Endodermal cell (in vitro differentiated cells): ENCODE measurements at regions not wholly inside any gene's neighbourhood (a gene's known extent, or its start where the extent isn't known, plus 50 kb on each side); places are given as distances from the start of the nearest gene placed in this dataset.

Experiments
- DNase-seq: peaks from one replicate; pipeline ENCODE4 v3.0.0-alpha.2; 2017
- H3K27ac ChIP-seq: 2 replicates; pipeline ENCODE4 v1.5.1; 2013; ENCODE audit warnings: mild to moderate bottlenecking, low read depth, low read length, moderate library complexity
- H3K27me3 ChIP-seq: 2 replicates; pipeline ENCODE4 v1.6.1; 2013; ENCODE audit warnings: mild to moderate bottlenecking, low read length, moderate library complexity; ENCODE audit not compliant: insufficient read depth, control insufficient read depth, poor library complexity, severe bottlenecking
- H3K36me3 ChIP-seq: 2 replicates; pipeline ENCODE4 v1.7.0; 2013; ENCODE audit warnings: mild to moderate bottlenecking, low read length, moderate library complexity; ENCODE audit not compliant: control insufficient read depth, insufficient read depth
- H3K4me1 ChIP-seq: one replicate; pipeline ENCODE4 v1.7.0; 2013; ENCODE audit warnings: low read length; ENCODE audit not compliant: control insufficient read depth, insufficient read depth
- H3K4me3 ChIP-seq: 2 replicates; pipeline ENCODE4 v1.5.1; 2013; ENCODE audit warnings: mild to moderate bottlenecking, low read length, moderate library complexity
- H3K9ac ChIP-seq: 2 replicates; pipeline ENCODE4 v1.6.1; 2013; ENCODE audit warnings: mild to moderate bottlenecking, low read length, moderate library complexity; ENCODE audit not compliant: poor library complexity, severe bottlenecking; ENCODE audit errors: extremely low read depth
- H3K9me3 ChIP-seq: 2 replicates; pipeline ENCODE4 v1.6.1; 2013; ENCODE audit warnings: mild to moderate bottlenecking, low read length, moderate library complexity; ENCODE audit not compliant: control insufficient read depth
- H3K27ac Mint-ChIP-seq: 2 replicates; pipeline ENCODE4 v1.8.0; 2020; ENCODE audit warnings: mixed read lengths
- H3K27me3 Mint-ChIP-seq: 2 replicates; pipeline ENCODE4 v1.8.0; 2021; ENCODE audit warnings: mild to moderate bottlenecking, mixed read lengths; ENCODE audit not compliant: insufficient read depth
- H3K36me3 Mint-ChIP-seq: 2 replicates; pipeline ENCODE4 v1.8.0; 2020; ENCODE audit warnings: low read depth, mixed read lengths
- H3K4me1 Mint-ChIP-seq: 2 replicates; pipeline ENCODE4 v1.8.0; 2020; ENCODE audit warnings: mixed read lengths
- H3K4me3 Mint-ChIP-seq: 2 replicates; pipeline ENCODE4 v1.8.0; 2020; ENCODE audit warnings: mild to moderate bottlenecking, moderate library complexity, mixed read lengths
- H3K9me3 Mint-ChIP-seq: 2 replicates; pipeline ENCODE4 v1.8.0; 2020; ENCODE audit warnings: mild to moderate bottlenecking, mixed read lengths
- WGBS, 2 experiments: methylation state at CpG; one replicate each; pipeline versions ENCODE4 v1.1.5 to v1.1.7; 2013; ENCODE audit warnings: missing lambda C conversion rate in 2 of 2, mixed read lengths in 1 of 2; ENCODE audit not compliant: insufficient coverage in 1 of 2, insufficient read length in 1 of 2; 5-methylcytosine and 5-hydroxymethylcytosine counted together
- TF ChIP-seq, protein P1 (sequence below): fragments of 200-600 bp; sonication (generic); conservative IDR thresholded peaks from 2 replicates; pipeline ENCODE4 v1.5.0; 2021; ENCODE audit warnings: antibody characterized with exemption, mild to moderate bottlenecking

DNA sequence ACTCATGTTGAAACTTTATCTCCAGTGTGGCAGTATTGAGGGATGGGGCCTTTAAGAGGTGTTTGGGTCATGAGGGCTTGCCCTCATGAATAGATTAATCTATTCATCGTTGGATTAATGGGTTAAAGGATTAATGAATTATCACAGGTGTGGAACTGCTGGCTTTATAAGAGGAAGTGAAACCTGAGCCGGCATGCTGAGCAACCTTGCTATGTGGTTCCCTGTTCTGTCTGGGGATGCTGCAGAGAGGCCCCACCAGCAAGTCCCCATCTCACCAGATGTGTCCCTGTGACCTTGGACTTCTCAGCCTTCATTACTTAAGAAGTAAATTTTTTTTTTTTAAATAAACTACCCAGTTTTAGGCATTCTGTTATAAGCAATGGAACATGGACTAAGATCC lies 109.6 kb downstream of the DYRK2 start:
- no peak for DNase-seq
- H3K27me3 Mint-ChIP-seq = peaks cover 26% of the 10 kb centered on the region
- H3K4me1 Mint-ChIP-seq = peaks cover 23% of the 10 kb centered on the region
- no peaks in the 10 kb centered on the region for H3K36me3 Mint-ChIP-seq
- Histone ChIP-seq H3K27me3 (peaks cover 4% of the 10 kb centered on the region), H3K4me1 (peaks cover 2% of the 10 kb centered on the region), H3K9ac (no peak overlapping the region), H3K36me3 (no peaks in the 10 kb centered on the region), H3K9me3 (peaks cover 3% of the 10 kb centered on the region), H3K4me3 (no peak overlapping the region), H3K27ac (no peak overlapping the region)
- H3K4me3 Mint-ChIP-seq = no peak overlapping the region
- WGBS, 2 experiments = 78 to 92% methylated on average over 1 to 2 of the region's 2 CpGs
- H3K9me3 Mint-ChIP-seq = peaks cover 10% of the 10 kb centered on the region
- H3K27ac Mint-ChIP-seq = no peak overlapping the region
- TF ChIP-seq, protein P1, sequence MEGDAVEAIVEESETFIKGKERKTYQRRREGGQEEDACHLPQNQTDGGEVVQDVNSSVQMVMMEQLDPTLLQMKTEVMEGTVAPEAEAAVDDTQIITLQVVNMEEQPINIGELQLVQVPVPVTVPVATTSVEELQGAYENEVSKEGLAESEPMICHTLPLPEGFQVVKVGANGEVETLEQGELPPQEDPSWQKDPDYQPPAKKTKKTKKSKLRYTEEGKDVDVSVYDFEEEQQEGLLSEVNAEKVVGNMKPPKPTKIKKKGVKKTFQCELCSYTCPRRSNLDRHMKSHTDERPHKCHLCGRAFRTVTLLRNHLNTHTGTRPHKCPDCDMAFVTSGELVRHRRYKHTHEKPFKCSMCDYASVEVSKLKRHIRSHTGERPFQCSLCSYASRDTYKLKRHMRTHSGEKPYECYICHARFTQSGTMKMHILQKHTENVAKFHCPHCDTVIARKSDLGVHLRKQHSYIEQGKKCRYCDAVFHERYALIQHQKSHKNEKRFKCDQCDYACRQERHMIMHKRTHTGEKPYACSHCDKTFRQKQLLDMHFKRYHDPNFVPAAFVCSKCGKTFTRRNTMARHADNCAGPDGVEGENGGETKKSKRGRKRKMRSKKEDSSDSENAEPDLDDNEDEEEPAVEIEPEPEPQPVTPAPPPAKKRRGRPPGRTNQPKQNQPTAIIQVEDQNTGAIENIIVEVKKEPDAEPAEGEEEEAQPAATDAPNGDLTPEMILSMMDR = no peak

DNA sequence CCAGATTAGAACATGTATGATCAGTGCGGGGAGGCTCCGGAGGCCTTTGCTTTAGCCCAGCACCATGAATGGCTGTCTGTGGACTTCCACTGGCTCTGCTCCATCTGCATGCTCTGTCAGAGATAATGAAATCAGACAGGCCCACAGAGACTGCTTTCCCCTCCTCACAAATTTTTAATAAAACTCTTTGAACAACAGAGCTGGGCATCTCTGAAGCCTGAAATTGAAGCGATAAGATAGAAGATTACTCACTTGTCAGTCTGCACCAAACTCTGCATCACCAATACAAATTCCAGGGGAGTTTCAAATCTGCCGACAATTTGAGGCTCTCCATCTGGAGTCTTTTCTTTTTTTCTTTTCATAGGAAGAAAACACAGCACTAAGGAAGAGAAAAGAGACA lies 110.0 kb downstream of the DYRK2 start:
- no peak overlapping the region for H3K9ac ChIP-seq
- H3K4me3 ChIP-seq = no peak overlapping the region
- H3K27me3 Mint-ChIP-seq = peaks cover 27% of the 10 kb centered on the region
- H3K27me3 ChIP-seq = peaks cover 6% of the 10 kb centered on the region
- H3K36me3 ChIP-seq = no peaks in the 10 kb centered on the region
- 95 to 100% methylated on average over 2 to 4 of the region's 4 CpGs for whole genome bisulfite sequencing, 2 experiments
- H3K4me1 ChIP-seq = peaks cover 2% of the 10 kb centered on the region
- H3K27ac ChIP-seq = no peak overlapping the region
- H3K36me3 Mint-ChIP-seq = no peaks in the 10 kb centered on the region
- H3K9me3 Mint-ChIP-seq = peaks cover 6% of the 10 kb centered on the region
- H3K27ac Mint-ChIP-seq = no peak overlapping the region
- TF ChIP-seq, protein P1 = no peak
- no peak for DNase-seq
- H3K4me3 Mint-ChIP-seq = no peak overlapping the region
- peaks cover 25% of the 10 kb centered on the region for H3K4me1 Mint-ChIP-seq
- peaks cover 3% of the 10 kb centered on the region for H3K9me3 ChIP-seq

DNA sequence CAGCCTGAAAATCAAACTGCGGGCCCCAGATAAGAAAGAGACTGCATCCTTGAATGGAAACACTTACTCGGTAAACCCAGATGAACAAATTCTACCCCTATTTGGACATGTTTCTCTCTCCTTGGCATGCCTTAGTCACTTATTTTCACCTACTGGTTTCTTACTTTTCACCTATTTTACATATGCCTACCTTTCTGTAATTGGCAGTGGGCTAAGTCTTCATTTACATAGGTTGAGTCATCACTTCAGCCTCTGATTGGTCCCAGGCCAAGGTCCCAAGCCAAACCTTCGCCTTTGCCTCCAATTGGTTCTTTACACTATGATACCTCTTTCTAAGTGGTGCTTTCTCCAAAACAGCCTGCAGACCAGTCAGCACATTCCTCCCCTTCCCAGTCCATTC lies 111.3 kb downstream of the DYRK2 start:
- no peak overlapping the region for H3K9ac ChIP-seq
- Mint-ChIP-seq H3K36me3 (no peaks in the 10 kb centered on the region), H3K4me3 (no peak overlapping the region), H3K4me1 (peaks cover 28% of the 10 kb centered on the region), H3K27ac (no peak overlapping the region), H3K9me3 (peaks cover 1% of the 10 kb centered on the region), H3K27me3 (peaks cover 31% of the 10 kb centered on the region)
- peak; percentile 67 for DNase-seq
- 91 to 94% methylated on average over 3 of the region's 3 CpGs for WGBS, 2 experiments
- peaks cover 3% of the 10 kb centered on the region for H3K9me3 ChIP-seq
- H3K27ac ChIP-seq = no peak overlapping the region
- no peak overlapping the region for H3K4me3 ChIP-seq
- no peaks in the 10 kb centered on the region for H3K36me3 ChIP-seq
- peaks cover 2% of the 10 kb centered on the region for H3K4me1 ChIP-seq
- peaks cover 11% of the 10 kb centered on the region for H3K27me3 ChIP-seq
- TF ChIP-seq, protein P1 = no peak
